ENCODE measurements at regions not wholly inside any gene's neighbourhood (a gene's known extent, or its start where the extent isn't known, plus 50 kb on each side); places are given as distances from the start of the nearest gene placed in this dataset.

DNA sequence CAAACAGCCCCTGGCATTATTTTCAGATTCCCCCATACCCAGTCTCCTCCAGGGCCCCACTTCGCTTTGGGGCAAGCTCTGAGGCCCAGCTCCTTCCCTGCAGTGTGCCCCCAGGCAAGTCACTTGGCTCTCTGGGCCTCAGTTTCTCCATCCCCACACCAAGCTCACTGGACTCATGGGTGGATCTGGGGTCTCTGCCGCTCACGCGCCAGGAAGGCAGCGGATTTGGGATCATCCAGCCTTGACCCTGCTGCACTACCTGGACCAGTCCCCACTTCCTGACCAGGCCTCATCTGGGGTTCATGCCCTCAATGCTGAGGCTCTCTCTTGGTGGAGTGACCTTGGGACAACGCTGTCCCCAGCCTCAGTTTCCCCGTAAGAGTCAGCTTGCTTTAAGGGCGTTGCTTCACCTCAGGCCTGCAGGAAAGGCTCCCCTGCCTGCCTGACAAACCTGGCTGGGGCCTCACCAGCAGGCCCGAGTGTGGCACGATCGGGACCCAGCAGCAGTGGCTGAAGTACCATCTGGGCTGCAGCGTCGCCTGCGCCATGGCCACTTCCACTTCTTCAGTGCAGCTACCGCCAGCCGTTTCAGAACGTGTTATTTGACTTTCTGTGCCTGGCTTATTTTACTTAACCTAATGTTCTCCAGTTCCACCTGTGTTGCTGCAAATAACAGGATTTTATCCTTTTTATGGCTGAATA, 519.6 kb upstream of the SEMA6A start:
- no peak for DNase-seq
- intact Hi-C loops (cut with DNase I): no loop called here
- TF ChIP-seq, protein P1, sequence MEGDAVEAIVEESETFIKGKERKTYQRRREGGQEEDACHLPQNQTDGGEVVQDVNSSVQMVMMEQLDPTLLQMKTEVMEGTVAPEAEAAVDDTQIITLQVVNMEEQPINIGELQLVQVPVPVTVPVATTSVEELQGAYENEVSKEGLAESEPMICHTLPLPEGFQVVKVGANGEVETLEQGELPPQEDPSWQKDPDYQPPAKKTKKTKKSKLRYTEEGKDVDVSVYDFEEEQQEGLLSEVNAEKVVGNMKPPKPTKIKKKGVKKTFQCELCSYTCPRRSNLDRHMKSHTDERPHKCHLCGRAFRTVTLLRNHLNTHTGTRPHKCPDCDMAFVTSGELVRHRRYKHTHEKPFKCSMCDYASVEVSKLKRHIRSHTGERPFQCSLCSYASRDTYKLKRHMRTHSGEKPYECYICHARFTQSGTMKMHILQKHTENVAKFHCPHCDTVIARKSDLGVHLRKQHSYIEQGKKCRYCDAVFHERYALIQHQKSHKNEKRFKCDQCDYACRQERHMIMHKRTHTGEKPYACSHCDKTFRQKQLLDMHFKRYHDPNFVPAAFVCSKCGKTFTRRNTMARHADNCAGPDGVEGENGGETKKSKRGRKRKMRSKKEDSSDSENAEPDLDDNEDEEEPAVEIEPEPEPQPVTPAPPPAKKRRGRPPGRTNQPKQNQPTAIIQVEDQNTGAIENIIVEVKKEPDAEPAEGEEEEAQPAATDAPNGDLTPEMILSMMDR (IDR thresholded peaks at IDR 0.05): no peak
- no peak for TF ChIP-seq POLR2A (IDR thresholded peaks at IDR 0.05)
- H3K4me3 ChIP-seq (replicated peaks in 1 of 3): no peak overlapping the region
- WGBS, 2 donors: 97 to 98% methylated on average over 14 to 17 of the region's 17 CpGs
- no peaks in the 10 kb centered on the region for H3K9me3 ChIP-seq
- no peak overlapping the region for H3K27ac ChIP-seq
- H3K4me1 ChIP-seq: no peaks in the 10 kb centered on the region
- H3K27me3 ChIP-seq: no peaks in the 10 kb centered on the region
- no peaks in the 10 kb centered on the region for H3K36me3 ChIP-seq

DNA sequence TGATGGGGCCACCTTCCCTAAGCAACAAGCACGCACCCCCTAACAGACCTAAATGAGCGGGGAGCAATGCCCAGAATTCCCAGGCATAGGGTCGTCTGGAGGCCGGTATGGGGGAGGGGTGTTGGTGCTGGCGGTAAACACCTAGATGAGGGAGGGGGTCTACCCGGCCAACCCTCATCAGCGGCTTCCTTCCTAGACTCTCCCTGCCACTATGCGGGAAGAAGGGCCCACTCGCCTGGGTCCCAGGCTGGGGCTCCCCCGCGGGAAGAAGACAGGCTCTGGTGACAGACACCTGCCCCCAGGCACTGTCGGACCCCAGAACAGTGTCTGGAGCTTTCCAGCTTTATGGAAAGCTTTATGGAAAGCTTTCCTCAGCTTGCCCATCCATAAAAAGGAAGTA, 519.0 kb upstream of the SEMA6A start:
- H3K27ac ChIP-seq: no peak overlapping the region
- TF ChIP-seq POLR2A (IDR thresholded peaks at IDR 0.05): no peak
- TF ChIP-seq, protein P1 (IDR thresholded peaks at IDR 0.05): no peak
- no peaks in the 10 kb centered on the region for H3K27me3 ChIP-seq
- H3K4me3 ChIP-seq (replicated peaks in 1 of 3): no peak overlapping the region
- no peaks in the 10 kb centered on the region for H3K4me1 ChIP-seq
- no peaks in the 10 kb centered on the region for H3K36me3 ChIP-seq
- DNase-seq: no peak
- H3K9me3 ChIP-seq: no peaks in the 10 kb centered on the region
- 94 to 97% methylated on average over 9 to 11 of the region's 12 CpGs for WGBS, 2 donors
- intact Hi-C loops (cut with DNase I): no loop called here

DNA sequence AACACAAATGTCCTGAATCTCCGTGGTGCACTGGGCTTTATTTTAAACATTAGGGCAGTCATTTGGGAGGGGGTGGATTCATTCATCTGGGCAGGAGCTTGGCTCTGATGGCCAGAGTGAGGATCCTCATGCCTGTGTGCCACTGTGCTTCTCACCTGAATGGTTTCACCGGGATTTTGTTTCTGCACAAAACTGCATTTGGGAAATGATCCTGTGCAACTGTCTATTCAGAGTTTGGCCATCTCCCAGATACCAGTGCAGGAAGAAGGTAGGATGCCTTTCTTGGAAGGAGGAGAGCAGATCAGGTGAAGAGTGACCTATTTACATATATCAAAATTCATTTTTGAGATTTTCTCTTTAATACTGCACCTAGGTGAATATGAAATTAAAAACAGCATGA, 514.4 kb upstream of the SEMA6A start:
- Histone ChIP-seq H3K4me3 (replicated peaks in 1 of 3) (no peak overlapping the region), H3K27me3 (no peaks in the 10 kb centered on the region), H3K9me3 (no peaks in the 10 kb centered on the region), H3K36me3 (no peaks in the 10 kb centered on the region), H3K4me1 (no peaks in the 10 kb centered on the region), H3K27ac (no peak overlapping the region)
- TF ChIP-seq, protein P1 (IDR thresholded peaks at IDR 0.05): no peak
- no peak for TF ChIP-seq POLR2A (IDR thresholded peaks at IDR 0.05)
- intact Hi-C loops (cut with DNase I): no loop called here
- 58 to 66% methylated on average over 2 of the region's 2 CpGs for WGBS, 2 donors
- DNase-seq: no peak

DNA sequence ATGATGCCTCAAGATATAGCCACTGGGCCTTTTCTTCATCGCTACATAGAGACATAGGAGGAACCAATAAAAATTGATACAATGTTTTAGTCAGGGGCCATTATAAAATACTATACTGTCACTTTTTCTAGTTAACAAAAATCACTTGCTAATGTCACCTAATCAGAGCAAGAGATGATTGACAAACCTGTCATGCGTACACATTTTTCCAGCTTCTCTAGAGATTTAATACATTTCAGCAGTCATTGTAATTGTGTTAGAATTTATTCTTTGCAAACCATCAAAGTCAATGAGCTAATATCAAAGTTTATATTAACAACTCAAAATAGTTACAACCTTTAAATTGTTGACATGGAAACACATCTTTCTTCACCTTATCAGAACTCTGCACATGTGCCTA, 513.6 kb upstream of the SEMA6A start:
- intact Hi-C loops (cut with DNase I): no loop called here
- Histone ChIP-seq H3K27me3 (no peaks in the 10 kb centered on the region), H3K4me1 (no peaks in the 10 kb centered on the region), H3K36me3 (no peaks in the 10 kb centered on the region), H3K9me3 (no peaks in the 10 kb centered on the region), H3K27ac (no peak overlapping the region), H3K4me3 (replicated peaks in 1 of 3) (no peak overlapping the region)
- DNase-seq: no peak
- TF ChIP-seq POLR2A (IDR thresholded peaks at IDR 0.05): no peak
- TF ChIP-seq, protein P1 (IDR thresholded peaks at IDR 0.05): no peak
- WGBS, 2 donors: 92 to 96% methylated on average over 2 of the region's 2 CpGs

DNA sequence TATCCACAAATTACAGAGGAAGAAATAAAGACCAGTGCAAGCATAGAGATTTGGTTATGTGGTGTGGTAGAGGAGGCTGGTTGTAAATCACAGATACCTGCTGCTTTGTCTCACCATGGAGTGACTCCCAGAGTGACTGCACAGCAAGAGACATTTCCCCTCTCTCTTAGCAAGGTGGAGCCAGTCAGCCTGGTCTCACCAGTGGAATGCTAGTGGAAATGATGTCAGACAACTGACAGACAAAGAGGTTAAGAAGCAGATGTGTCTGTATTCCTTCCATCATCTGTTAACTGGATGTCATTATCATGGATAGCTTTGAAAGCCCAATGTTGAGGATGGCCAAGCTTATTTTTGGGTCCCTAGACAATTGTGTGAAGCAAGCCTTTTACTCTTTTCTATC, 509.4 kb upstream of the SEMA6A start:
- no peak for TF ChIP-seq POLR2A (IDR thresholded peaks at IDR 0.05)
- TF ChIP-seq, protein P1 (IDR thresholded peaks at IDR 0.05): no peak
- H3K4me1 ChIP-seq: no peaks in the 10 kb centered on the region
- intact Hi-C loops (cut with DNase I): no loop called here
- H3K9me3 ChIP-seq: no peaks in the 10 kb centered on the region
- H3K27ac ChIP-seq: no peak overlapping the region
- H3K27me3 ChIP-seq: no peaks in the 10 kb centered on the region
- no peak overlapping the region for H3K4me3 ChIP-seq (replicated peaks in 1 of 3)
- no peaks in the 10 kb centered on the region for H3K36me3 ChIP-seq
- DNase-seq: no peak

Measured in thyroid gland (tissue), 4 donors.